GM12878 (cell line): ENCODE measurements at regions not wholly inside any gene's neighbourhood (a gene's known extent, or its start where the extent isn't known, plus 50 kb on each side); places are given as distances from the start of the nearest gene placed in this dataset.

Experiments
- ATAC-seq: fragments of 200-7000 bp; cut with Tn5 transposase; 3 replicates; pipeline ENCODE4 v1.9.1; 2020; ENCODE audit warnings: mild to moderate bottlenecking, moderate library complexity
- BruUV-seq: library from RNA; stranded (reverse); fragments of 400-500 nt; replicated peaks from 2 replicates; lab custom pipeline; 2021; lab: Mats Ljungman, UMichigan
- CTCF ChIA-PET: fragments of 300-600 bp; sonication (Branson Sonifier 250); formaldehyde crosslinking; extraction: SDS; loops from one replicate; lab custom pipeline; 2021; ENCODE audit warnings: inconsistent platforms; lab: Yijun Ruan, JAX
- POLR2A ChIA-PET: fragments of 350-600 bp; formaldehyde crosslinking; extraction: SDS; loops from one replicate; lab custom pipeline; 2021; ENCODE audit warnings: inconsistent platforms; lab: Charles Lee
- RAD21 ChIA-PET: fragments of 300-600 bp; sonication (Branson Sonifier 250); formaldehyde crosslinking; loops from one replicate; lab custom pipeline; 2023; ENCODE audit warnings: antibody characterized with exemption; ENCODE audit not compliant: unreplicated experiment; lab: Charles Lee
- SMC1A ChIA-PET: fragments of 300-600 bp; sonication (Branson Sonifier 250); formaldehyde crosslinking; loops from one replicate; lab custom pipeline; 2023; ENCODE audit not compliant: unreplicated experiment, uncharacterized antibody; lab: Charles Lee
- DNase-seq: peaks from one replicate; pipeline ENCODE4 v3.0.0-alpha.2; 2011; ENCODE audit warnings: low read depth, low spot score
- FAIRE-seq: peaks from 3 replicates; lab custom pipeline; 2011; peaks lifted over from hg19 to GRCh38; lab: Jason Lieb, UNC
- H2AFZ ChIP-seq: 2 replicates; pipeline ENCODE4 v1.6.0; 2011; ENCODE audit warnings: low read depth, low read length, control low read depth; ENCODE audit not compliant: control insufficient read depth
- H3K27ac ChIP-seq: 2 replicates; pipeline ENCODE4 v1.5.1; 2011; ENCODE audit warnings: control low read depth; ENCODE audit not compliant: control insufficient read depth, insufficient read depth
- H3K27me3 ChIP-seq, 2 experiments: replicated peaks in 1 of 2; 2 replicates each; pipeline versions ENCODE4 v1.6.0 to v1.6.1; 2011; ENCODE audit warnings: low read length in 1 of 2; ENCODE audit not compliant: control insufficient read depth in 2 of 2, insufficient read depth in 2 of 2
- H3K36me3 ChIP-seq, 2 experiments: 2 replicates each; pipeline ENCODE4 v1.5.1; 2011; ENCODE audit warnings: low read length in 1 of 2; ENCODE audit not compliant: control insufficient read depth in 2 of 2, insufficient read depth in 2 of 2
- H3K4me1 ChIP-seq: 2 replicates; pipeline ENCODE4 v1.6.1; 2011; ENCODE audit warnings: mild to moderate bottlenecking, low read length, moderate library complexity, mixed read lengths; ENCODE audit not compliant: control insufficient read depth, insufficient read depth
- H3K4me2 ChIP-seq: 2 replicates; pipeline ENCODE4 v1.6.0; 2011; ENCODE audit warnings: control low read depth; ENCODE audit not compliant: control insufficient read depth, insufficient read depth
- H3K4me3 ChIP-seq: fragments of 200-600 bp; sonication (generic); 2 replicates; pipeline ENCODE4 v1.5.1; 2016
- H3K79me2 ChIP-seq: 2 replicates; pipeline ENCODE4 v1.6.0; 2011; ENCODE audit warnings: low read length; ENCODE audit not compliant: control insufficient read depth, insufficient read depth
- H3K9ac ChIP-seq: 2 replicates; pipeline ENCODE4 v1.8.0; 2011; ENCODE audit warnings: low read length, control low read depth, mixed read lengths; ENCODE audit not compliant: control insufficient read depth, insufficient read depth
- H3K9me3 ChIP-seq: replicated peaks from 3 replicates; pipeline ENCODE4 v1.5.1; 2011; ENCODE audit warnings: mild to moderate bottlenecking, low read length; ENCODE audit not compliant: control insufficient read depth, insufficient read depth
- H4K20me1 ChIP-seq: 2 replicates; pipeline ENCODE4 v1.6.0; 2011; ENCODE audit not compliant: control insufficient read depth, insufficient read depth
- ATF7 ChIP-seq: fragments of 450-650 bp; IDR thresholded peaks from 2 replicates; pipeline ENCODE4 v1.6.1; 2016; ENCODE audit warnings: low read depth, mild to moderate bottlenecking
- CBX3 ChIP-seq: fragments of 200-600 bp; sonication (generic); IDR thresholded peaks from 2 replicates; pipeline ENCODE4 v1.6.1; 2016; ENCODE audit warnings: low read depth, borderline replicate concordance
- CHD1 ChIP-seq: IDR thresholded peaks from 2 replicates; pipeline ENCODE4 v1.6.1; 2012; ENCODE audit warnings: low read depth, low read length, improper control_type of control experiment
- E4F1 ChIP-seq: fragments of 450-650 bp; IDR thresholded peaks from 2 replicates; pipeline ENCODE4 v1.6.1; 2018; ENCODE audit warnings: borderline replicate concordance, mild to moderate bottlenecking; ENCODE audit not compliant: partially characterized antibody
- FOXM1 ChIP-seq: IDR thresholded peaks from 2 replicates; pipeline ENCODE4 v1.6.1; 2012; ENCODE audit warnings: low read depth, mild to moderate bottlenecking, inconsistent platforms, low read length, moderate library complexity
- GATAD2B ChIP-seq: fragments of 450-650 bp; conservative IDR thresholded peaks from 2 replicates; pipeline ENCODE4 v1.6.1; 2017; ENCODE audit warnings: low read depth, mild to moderate bottlenecking, moderate library complexity
- REST ChIP-seq: IDR thresholded peaks from 2 replicates; pipeline ENCODE4 v1.6.1; 2012; ENCODE audit warnings: mild to moderate bottlenecking, low read depth, low read length
- SPI1 ChIP-seq: IDR thresholded peaks from 2 replicates; pipeline ENCODE4 v1.6.1; 2011; ENCODE audit warnings: low read depth, mild to moderate bottlenecking, low read length, moderate library complexity, borderline replicate concordance; ENCODE audit not compliant: insufficient read depth
- SRF ChIP-seq, 2 experiments: IDR thresholded peaks; 2 replicates each; pipeline ENCODE4 v1.6.1; 2011; ENCODE audit warnings: low read depth in 2 of 2, low read length in 2 of 2, mild to moderate bottlenecking in 1 of 2, moderate library complexity in 1 of 2
- TCF12 ChIP-seq: IDR thresholded peaks from 2 replicates; pipeline ENCODE4 v1.6.1; 2011; ENCODE audit warnings: low read depth, mild to moderate bottlenecking, low read length
- USF2 ChIP-seq: IDR thresholded peaks from 2 replicates; pipeline ENCODE4 v1.6.1; 2011; ENCODE audit warnings: low read depth, low read length, improper control_type of control experiment, borderline replicate concordance
- ZSCAN29 ChIP-seq: fragments of 450-650 bp; IDR thresholded peaks from 2 replicates; pipeline ENCODE4 v1.6.1; 2017; ENCODE audit warnings: mild to moderate bottlenecking, moderate library complexity
- WGBS: methylation state at CpG from one replicate; pipeline ENCODE4 v1.1.6; 2016; ENCODE audit warnings: low lambda C conversion rate; ENCODE audit not compliant: insufficient replicate concordance, insufficient coverage; ENCODE audit errors: missing lambda C conversion rate; 5-methylcytosine and 5-hydroxymethylcytosine counted together
- in situ Hi-C: fragments of 300-500 bp; cut with MboI; formaldehyde crosslinking; loops from 9 replicates; pipeline ENCODE4 v1.14.3; 2018; ENCODE audit warnings: mixed read lengths
- intact Hi-C: fragments of 100-400 bp; cut with micrococcal nuclease; formaldehyde crosslinking; loops from one replicate; pipeline ENCODE4 v1.14.2; 2022; ENCODE audit not compliant: unreplicated experiment

DNA sequence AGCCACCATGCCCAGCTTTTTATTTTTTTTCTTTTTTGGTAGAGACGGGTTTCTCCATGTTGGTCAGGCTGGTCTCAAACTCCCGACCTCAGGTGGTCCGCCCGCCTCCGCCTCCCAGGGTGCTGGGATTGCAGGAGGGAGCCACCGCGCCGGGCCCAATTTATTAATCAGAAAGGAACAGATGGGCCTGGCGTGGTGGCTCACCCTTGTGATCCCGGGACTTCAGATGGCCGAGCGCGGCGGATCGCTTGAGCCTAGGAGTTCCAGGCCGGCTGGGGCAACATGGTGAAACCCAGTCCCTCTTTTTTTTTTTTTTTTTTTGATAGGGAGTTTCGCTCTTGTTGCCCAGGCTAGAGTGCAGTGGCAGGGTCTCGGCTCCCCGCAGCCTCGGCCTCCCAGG is 64.6 kb downstream of the GOLGA6L7 start:
- FAIRE-seq (no peak), ATAC-seq (no peak), DNase-seq (no peak)
- no peaks in the 10 kb centered on the region for H4K20me1 ChIP-seq
- intact Hi-C loops: no loop called here
- no peaks in the 10 kb centered on the region for H3K79me2 ChIP-seq
- CTCF ChIA-PET: no interaction called here
- H3K4me2 ChIP-seq: no peak overlapping the region
- no peak overlapping the region for H3K9ac ChIP-seq
- H3K9me3 ChIP-seq: no peaks in the 10 kb centered on the region
- 76% methylated on average over 19 of the region's 20 CpGs for WGBS
- H2AFZ ChIP-seq: no peak overlapping the region
- H3K4me3 ChIP-seq: no peak overlapping the region
- no peaks in the 10 kb centered on the region for H3K36me3 ChIP-seq
- no peak for TF ChIP-seq CHD1
- POLR2A ChIA-PET: no interaction called here
- H3K27ac ChIP-seq: no peak overlapping the region
- no peaks in the 10 kb centered on the region for H3K27me3 ChIP-seq
- no TSS peak for BruUV-seq
- in situ Hi-C loops: no loop called here
- SMC1A ChIA-PET: no interaction called here
- no peaks in the 10 kb centered on the region for H3K4me1 ChIP-seq
- RAD21 ChIA-PET: no interaction called here

DNA sequence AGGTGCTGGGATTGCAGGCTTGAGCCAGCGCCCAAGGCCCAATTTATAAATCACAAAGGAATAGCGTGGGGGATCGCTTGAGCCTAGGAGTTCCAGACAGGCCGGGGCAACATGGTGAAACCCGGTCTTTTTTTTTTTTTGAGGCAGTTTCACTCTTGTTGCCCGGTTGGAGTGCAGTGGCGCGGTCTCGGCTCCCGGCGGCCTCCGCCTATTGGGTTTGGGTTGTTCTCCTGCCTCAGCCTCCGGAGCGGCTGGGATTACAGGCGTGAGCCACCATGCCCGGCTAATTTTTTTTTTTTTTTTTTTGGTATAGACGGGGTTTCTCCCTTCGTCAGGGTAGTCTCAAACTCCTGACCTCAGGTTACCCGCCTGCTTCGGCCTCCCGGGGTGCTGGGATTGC is 65.0 kb downstream of the GOLGA6L7 start:
- no TSS peak for BruUV-seq
- in situ Hi-C loops (no loop called here), intact Hi-C loops (no loop called here)
- Histone ChIP-seq H3K79me2 (no peaks in the 10 kb centered on the region), H3K4me2 (no peak overlapping the region), H3K27me3 (no peaks in the 10 kb centered on the region), H3K4me1 (no peaks in the 10 kb centered on the region), H3K27ac (no peak overlapping the region), H2AFZ (no peak overlapping the region), H3K4me3 (no peak overlapping the region), H3K9me3 (no peaks in the 10 kb centered on the region), H3K9ac (no peak overlapping the region), H4K20me1 (no peaks in the 10 kb centered on the region), H3K36me3 (no peaks in the 10 kb centered on the region)
- ChIA-PET CTCF (no interaction called here), SMC1A (no interaction called here), RAD21 (no interaction called here), POLR2A (no interaction called here)
- WGBS: 97% methylated on average over 15 of the region's 21 CpGs
- FAIRE-seq (no peak), ATAC-seq (no peak), DNase-seq (no peak)
- TF ChIP-seq GATAD2B (no peak), REST (no peak), ATF7 (no peak), E4F1 (no peak), TCF12 (no peak), USF2 (no peak), FOXM1 (no peak), SRF (IDR thresholded peaks at IDR 0.05; ENCODE audit: low read depth in 2 of 2, low read length in 2 of 2) (no peak), CBX3 (no peak), ZSCAN29 (no peak), SPI1 (no peak)
